CD4-positive, alpha-beta T cell treated with Interleukin-21 for 1 hour (primary cell): ENCODE measurements at regions not wholly inside any gene's neighbourhood (a gene's known extent, or its start where the extent isn't known, plus 50 kb on each side); places are given as distances from the start of the nearest gene placed in this dataset.
"Not testable (repeated sequence)": the region's sequence is repeated elsewhere in the genome, so short reads cannot be mapped to it uniquely, and the experiment has no call there.

Experiments used
- DNase-seq: peaks from one replicate; pipeline ENCODE4 v3.0.0-alpha.2; 2020

- no peak for DNase-seq
Observed at GRCh38 chr1:187928696-187929095, 1099.9 kb downstream of the PLA2G4A start.

- DNase-seq: no peak
Observed at GRCh38 chr1:187931776-187932175, 1103.0 kb downstream of the PLA2G4A start.

- DNase-seq: no peak
Observed at GRCh38 chr1:187933562-187934419, 1105.0 kb downstream of the PLA2G4A start.

- no peak for DNase-seq
Observed at GRCh38 chr1:187936667-187937066, 1107.9 kb downstream of the PLA2G4A start.

GRCh38 chr1:187938092-187938491, 1109.3 kb downstream of the PLA2G4A start:
- DNase-seq: no peak

- no peak for DNase-seq
Observed at GRCh38 chr1:187942986-187943385, 1114.2 kb downstream of the PLA2G4A start.

GRCh38 chr1:187943606-187944403, 1115.1 kb downstream of the PLA2G4A start:
- no peak for DNase-seq

GRCh38 chr1:187946661-187947060, 1117.9 kb downstream of the PLA2G4A start:
- not testable (repeated sequence) for DNase-seq

- no peak for DNase-seq
Observed at GRCh38 chr1:187947359-187947758, 1118.6 kb downstream of the PLA2G4A start.

- no peak for DNase-seq
Observed at GRCh38 chr1:187948170-187948794, 1119.5 kb downstream of the PLA2G4A start.

- DNase-seq: no peak
Observed at GRCh38 chr1:187949567-187949966, 1120.8 kb downstream of the PLA2G4A start.

GRCh38 chr1:187951817-187952216, 1123.1 kb downstream of the PLA2G4A start:
- DNase-seq: no peak

GRCh38 chr1:187952446-187952845, 1123.7 kb downstream of the PLA2G4A start:
- DNase-seq: no peak

GRCh38 chr1:187956975-187957374, 1128.2 kb downstream of the PLA2G4A start:
- DNase-seq: no peak

GRCh38 chr1:187958207-187958606, 1129.5 kb downstream of the PLA2G4A start:
- no peak for DNase-seq

- DNase-seq: no peak
Observed at GRCh38 chr1:187959062-187959461, 1130.3 kb downstream of the PLA2G4A start.

GRCh38 chr1:187960125-187960638, 1131.4 kb downstream of the PLA2G4A start:
- DNase-seq: no peak

- no peak for DNase-seq
Observed at GRCh38 chr1:187961895-187962294, 1133.1 kb downstream of the PLA2G4A start.

- no peak for DNase-seq
Observed at GRCh38 chr1:187971851-187972250, 1143.1 kb downstream of the PLA2G4A start.

GRCh38 chr1:187977298-187977697, 1148.5 kb downstream of the PLA2G4A start:
- DNase-seq: no peak

GRCh38 chr1:187985145-187985896, 1156.6 kb downstream of the PLA2G4A start:
- DNase-seq: no peak

- no peak for DNase-seq
Observed at GRCh38 chr1:187985897-187986654, 1157.3 kb downstream of the PLA2G4A start.
